ENCODE measurements at regions not wholly inside any gene's neighbourhood (a gene's known extent, or its start where the extent isn't known, plus 50 kb on each side); places are given as distances from the start of the nearest gene placed in this dataset.

GRCh38 chr12:127051139-127051538, 1215.8 kb upstream of the TMEM132C start:
- Histone ChIP-seq H3K36me3 (ENCODE audit: low read length) (no peaks in the 10 kb centered on the region), H3K27me3 (ENCODE audit: low read length) (no peaks in the 10 kb centered on the region), H3K4me3 (ENCODE audit: insufficient read depth, low read length, poor library complexity, severe bottlenecking) (no peak overlapping the region), H3K9me3 (ENCODE audit: insufficient read depth, low read length) (no peaks in the 10 kb centered on the region), H3K27ac (ENCODE audit: low read depth, low read length) (no peak overlapping the region), H3K9ac (ENCODE audit: low read length) (no peak overlapping the region), H3F3A (ENCODE audit: insufficient read depth) (no peaks in the 10 kb centered on the region), H3K4me2 (ENCODE audit: low read depth, low read length, poor library complexity, severe bottlenecking) (no peak overlapping the region), H4K20me1 (ENCODE audit: low read depth, low read length) (no peaks in the 10 kb centered on the region), H3K9me2 (replicated peaks; ENCODE audit: insufficient read depth, low read length) (no peaks in the 10 kb centered on the region), H2AFZ (ENCODE audit: low read depth, low read length, severe bottlenecking) (no peak overlapping the region), H3K79me2 (ENCODE audit: insufficient read depth, low read length) (no peaks in the 10 kb centered on the region)
- TF ChIP-seq EZH2phosphoT487 (conservative IDR thresholded peaks at IDR 0.05; ENCODE audit: low read length) = no peak
- TF ChIP-seq CTCF (IDR thresholded peaks at IDR 0.05; ENCODE audit: insufficient read depth, low read length, poor library complexity, severe bottlenecking) = no peak

- Histone ChIP-seq H2AFZ (ENCODE audit: low read depth, low read length, severe bottlenecking) (no peak overlapping the region), H3K9me2 (replicated peaks; ENCODE audit: insufficient read depth, low read length) (no peaks in the 10 kb centered on the region), H3K9me3 (ENCODE audit: insufficient read depth, low read length) (no peaks in the 10 kb centered on the region), H3K4me2 (ENCODE audit: low read depth, low read length, poor library complexity, severe bottlenecking) (no peak overlapping the region), H3K36me3 (ENCODE audit: low read length) (no peaks in the 10 kb centered on the region), H3K4me3 (ENCODE audit: insufficient read depth, low read length, poor library complexity, severe bottlenecking) (no peak overlapping the region), H3K9ac (ENCODE audit: low read length) (no peak overlapping the region), H3K27me3 (ENCODE audit: low read length) (no peaks in the 10 kb centered on the region), H3K27ac (ENCODE audit: low read depth, low read length) (no peak overlapping the region), H4K20me1 (ENCODE audit: low read depth, low read length) (no peaks in the 10 kb centered on the region), H3K79me2 (ENCODE audit: insufficient read depth, low read length) (no peaks in the 10 kb centered on the region), H3F3A (ENCODE audit: insufficient read depth) (no peaks in the 10 kb centered on the region)
- no peak for TF ChIP-seq CTCF (IDR thresholded peaks at IDR 0.05; ENCODE audit: insufficient read depth, low read length, poor library complexity, severe bottlenecking)
- no peak for TF ChIP-seq EZH2phosphoT487 (conservative IDR thresholded peaks at IDR 0.05; ENCODE audit: low read length)
These were observed 1214.3 kb upstream of the TMEM132C start for GRCh38 chr12:127052511-127053232.

- no peaks in the 10 kb centered on the region for H3K9me3 ChIP-seq (ENCODE audit: insufficient read depth, low read length)
- H3K9me2 ChIP-seq (replicated peaks; ENCODE audit: insufficient read depth, low read length) = no peaks in the 10 kb centered on the region
- H3F3A ChIP-seq (ENCODE audit: insufficient read depth) = no peaks in the 10 kb centered on the region
- H3K27me3 ChIP-seq (ENCODE audit: low read length) = no peaks in the 10 kb centered on the region
- TF ChIP-seq CTCF (IDR thresholded peaks at IDR 0.05; ENCODE audit: insufficient read depth, low read length, poor library complexity, severe bottlenecking) (no peak), EZH2phosphoT487 (conservative IDR thresholded peaks at IDR 0.05; ENCODE audit: low read length) (no peak)
- no peaks in the 10 kb centered on the region for H3K36me3 ChIP-seq (ENCODE audit: low read length)
- H4K20me1 ChIP-seq (ENCODE audit: low read depth, low read length) = no peaks in the 10 kb centered on the region
- H2AFZ ChIP-seq (ENCODE audit: low read depth, low read length, severe bottlenecking) = no peak overlapping the region
- no peak overlapping the region for H3K9ac ChIP-seq (ENCODE audit: low read length)
- H3K79me2 ChIP-seq (ENCODE audit: insufficient read depth, low read length) = no peaks in the 10 kb centered on the region
- no peak overlapping the region for H3K4me2 ChIP-seq (ENCODE audit: low read depth, low read length, poor library complexity, severe bottlenecking)
- H3K4me3 ChIP-seq (ENCODE audit: insufficient read depth, low read length, poor library complexity, severe bottlenecking) = no peak overlapping the region
- no peak overlapping the region for H3K27ac ChIP-seq (ENCODE audit: low read depth, low read length)
These were observed 1212.4 kb upstream of the TMEM132C start for GRCh38 chr12:127054531-127054930.
